HG03159 (cell line): ENCODE measurements at regions not wholly inside any gene's neighbourhood (a gene's known extent, or its start where the extent isn't known, plus 50 kb on each side); places are given as distances from the start of the nearest gene placed in this dataset.

Experiments
- ATAC-seq: cut with Tn5 transposase; IDR thresholded peaks from one replicate; pipeline ENCODE4 v1.9.1; 2021; ENCODE audit warnings: mild to moderate bottlenecking, moderate library complexity; ENCODE audit not compliant: unreplicated experiment

- ATAC-seq: no peak
Observed at GRCh38 chr2:4134551-4135550, 431.5 kb downstream of the DCDC2C start.

GRCh38 chr2:4135765-4136164 is 432.4 kb downstream of the DCDC2C start:
- ATAC-seq: no peak

GRCh38 chr2:4139316-4139715 is 435.9 kb downstream of the DCDC2C start:
- no peak for ATAC-seq

DNA sequence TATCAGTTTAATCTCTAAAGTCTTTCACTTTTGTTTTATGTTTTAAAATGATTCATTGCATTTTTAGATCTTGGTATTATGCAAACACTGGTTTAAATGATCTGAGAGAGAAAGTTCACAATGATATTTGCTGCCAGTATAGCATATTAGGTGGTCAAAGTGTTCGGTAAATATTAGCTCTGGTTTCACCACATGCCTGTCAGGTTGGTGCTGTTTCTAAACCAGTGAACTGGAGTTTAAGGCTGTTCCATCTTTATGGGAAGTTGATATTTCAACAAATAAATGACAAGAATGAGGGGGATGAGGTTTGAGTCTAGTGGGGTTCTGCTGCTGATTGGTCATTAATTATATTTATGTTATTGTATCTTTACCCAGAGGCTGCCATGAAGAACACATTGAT is 436.4 kb downstream of the DCDC2C start:
- no peak for ATAC-seq

GRCh38 chr2:4140281-4140970 is 437.1 kb downstream of the DCDC2C start:
- ATAC-seq: no peak

DNA sequence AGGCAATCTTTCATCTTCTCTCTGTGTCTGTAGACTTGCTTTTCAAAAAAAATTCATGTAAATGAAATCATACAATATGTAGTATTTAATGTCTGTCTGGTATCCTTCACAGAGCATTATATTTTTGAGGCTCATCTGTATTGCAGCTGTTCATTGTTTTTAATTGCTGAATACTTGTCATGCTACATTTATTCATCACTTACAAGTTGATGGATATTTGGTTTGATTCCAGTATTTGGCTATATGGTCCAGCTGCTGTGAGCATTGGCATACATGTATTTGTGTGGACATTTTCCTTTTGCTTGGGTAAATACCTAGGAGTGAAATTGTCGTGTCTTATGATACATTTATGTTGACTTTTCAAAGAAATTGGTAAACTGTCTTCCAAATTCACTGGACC is 441.4 kb downstream of the DCDC2C start:
- no peak for ATAC-seq

DNA sequence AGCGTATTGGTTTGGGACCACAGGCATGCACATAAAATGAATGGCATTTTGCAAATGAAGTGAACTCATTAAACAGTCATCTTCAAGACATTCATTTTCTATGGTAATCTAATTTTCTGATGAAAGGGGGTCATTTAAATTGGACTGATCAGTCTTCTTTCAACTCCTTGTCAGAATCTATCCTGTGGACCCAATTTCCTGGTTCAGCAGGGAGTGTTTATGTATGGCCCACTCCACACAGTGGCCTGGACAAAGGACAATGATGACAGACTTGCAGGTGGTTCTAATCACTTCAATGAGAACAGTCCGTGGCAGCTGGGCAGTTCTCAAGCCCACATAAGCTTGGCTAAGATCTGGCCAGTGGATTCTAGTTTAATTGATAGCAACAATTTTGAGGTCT is 448.1 kb downstream of the DCDC2C start:
- ATAC-seq: no peak

GRCh38 chr2:4152051-4152450 is 448.7 kb downstream of the DCDC2C start:
- ATAC-seq: no peak

DNA sequence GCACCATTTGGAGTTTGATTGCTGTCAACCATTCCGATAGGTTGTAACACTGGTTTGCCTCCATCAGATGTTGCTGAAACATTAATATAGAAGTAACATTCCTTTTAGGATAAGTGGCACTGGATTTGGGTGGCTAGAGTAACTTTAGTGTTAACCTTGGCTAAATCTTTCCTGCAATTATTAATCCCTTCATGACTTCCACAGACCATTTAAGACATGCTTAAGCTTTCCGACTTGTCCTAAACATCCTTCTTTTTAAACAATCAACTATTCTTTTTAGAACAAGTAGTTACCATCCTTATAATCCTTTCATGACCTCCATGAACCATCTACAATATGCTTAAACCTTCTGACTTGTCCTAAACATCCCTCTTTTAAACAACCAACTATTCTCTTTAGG is 465.5 kb downstream of the DCDC2C start:
- no peak for ATAC-seq

DNA sequence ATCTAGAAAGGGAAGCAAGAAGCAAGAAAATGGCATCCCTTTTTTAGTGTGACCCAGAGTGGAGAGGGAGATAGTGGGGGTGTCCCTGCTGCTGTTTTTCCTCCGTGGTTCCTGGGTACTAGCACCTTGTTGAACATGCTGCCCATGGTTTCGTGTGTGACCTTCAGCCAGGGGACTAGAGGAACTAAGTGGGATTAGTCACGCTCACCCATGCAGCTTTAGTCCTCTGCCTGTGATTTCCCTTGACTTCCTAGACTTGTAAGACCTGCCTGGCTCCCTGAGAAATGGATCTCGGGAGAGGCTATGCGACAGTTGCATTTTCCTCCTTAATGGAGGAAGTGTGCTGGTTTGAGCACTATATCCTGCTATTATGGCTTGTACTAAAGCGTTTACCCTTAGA is 471.4 kb downstream of the DCDC2C start:
- ATAC-seq: no peak

- no peak for ATAC-seq
Observed at GRCh38 chr2:4175343-4175742, 472.0 kb downstream of the DCDC2C start.

GRCh38 chr2:4180631-4181030 is 477.3 kb downstream of the DCDC2C start:
- ATAC-seq: no peak

GRCh38 chr2:4181062-4181461 is 477.7 kb downstream of the DCDC2C start:
- ATAC-seq: no peak

- ATAC-seq: no peak
Observed at GRCh38 chr2:4188561-4188960, 485.2 kb downstream of the DCDC2C start.

DNA sequence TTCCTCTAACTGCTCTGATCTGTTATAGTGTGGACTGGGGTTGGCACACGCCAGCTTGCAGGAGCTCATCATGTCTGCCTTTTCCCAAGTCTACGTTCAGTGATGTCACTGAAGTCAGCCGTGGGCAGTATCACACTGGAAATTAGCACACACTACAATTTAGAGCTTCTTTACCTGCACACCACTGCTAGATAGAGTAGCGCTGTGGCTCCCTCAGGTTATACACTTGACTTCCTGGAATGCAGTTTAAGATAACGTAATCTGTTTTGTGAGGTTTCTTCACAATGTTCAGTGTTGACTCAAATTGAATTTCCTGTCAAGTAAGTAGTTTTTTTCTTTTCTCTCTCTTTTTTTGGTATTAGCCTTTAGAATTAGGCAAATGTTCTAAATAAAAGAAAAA is 487.2 kb downstream of the DCDC2C start:
- ATAC-seq: no peak

GRCh38 chr2:4192119-4192518 is 488.7 kb downstream of the DCDC2C start:
- no peak for ATAC-seq

GRCh38 chr2:4214444-4215205 is 511.2 kb downstream of the DCDC2C start:
- no peak for ATAC-seq

DNA sequence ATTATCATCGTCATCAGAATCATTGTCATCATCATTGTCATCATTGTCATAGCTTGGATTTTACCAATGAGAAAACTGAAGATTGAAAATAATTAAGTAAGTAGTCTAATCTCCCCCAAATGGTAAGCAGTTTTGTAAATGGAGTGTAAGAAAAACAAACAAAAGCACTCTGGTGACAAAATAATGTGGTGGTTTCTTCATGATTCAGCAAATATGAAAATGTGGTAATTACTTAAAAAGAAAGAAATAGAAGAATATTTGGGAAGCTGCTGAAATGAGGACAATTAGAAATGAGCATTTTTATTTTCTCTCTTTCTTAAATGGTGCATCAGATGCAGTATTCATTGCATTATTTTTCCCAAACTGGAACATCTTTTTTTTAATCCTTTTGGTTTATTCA is 514.4 kb downstream of the DCDC2C start:
- no peak for ATAC-seq

DNA sequence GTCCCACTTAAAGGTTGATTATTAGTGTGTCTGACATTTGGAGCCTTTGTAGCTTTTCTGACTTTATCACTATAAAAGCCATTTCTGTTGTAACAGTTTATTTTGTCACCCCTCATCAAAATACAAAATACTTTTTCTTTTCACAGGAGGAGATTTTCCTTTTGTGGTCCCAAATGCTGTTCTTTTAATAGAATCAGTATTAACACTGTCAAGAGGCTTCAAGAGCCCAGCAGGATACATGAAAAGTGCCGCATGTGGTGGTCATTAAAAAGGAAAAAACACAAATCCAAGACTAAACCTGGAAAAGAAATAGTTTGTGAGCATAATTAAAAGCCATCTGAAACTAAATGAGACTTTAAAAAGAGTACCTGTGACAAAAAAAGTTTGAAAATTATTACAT is 515.7 kb downstream of the DCDC2C start:
- ATAC-seq: no peak

- ATAC-seq: no peak
Observed at GRCh38 chr2:4219571-4219970, 516.2 kb downstream of the DCDC2C start.

GRCh38 chr2:4221434-4221833 is 518.1 kb downstream of the DCDC2C start:
- no peak for ATAC-seq
